SJCRH30 (cell line): ENCODE measurements at regions not wholly inside any gene's neighbourhood (a gene's known extent, or its start where the extent isn't known, plus 50 kb on each side); places are given as distances from the start of the nearest gene placed in this dataset.

Source experiments
- DNase-seq, 2 experiments: peaks; one replicate each; pipeline ENCODE4 v3.0.0-alpha.2; 2015 to 2020
- H3K27ac ChIP-seq: fragments of 250-450 bp; sonication (Bioruptor Pico); 2 replicates; pipeline ENCODE4 v1.5.1; 2020; ENCODE audit warnings: mild to moderate bottlenecking, moderate library complexity
- H3K27me3 ChIP-seq: fragments of 250-450 bp; sonication (Bioruptor Pico); 2 replicates; pipeline ENCODE4 v1.5.1; 2020; ENCODE audit warnings: mild to moderate bottlenecking, moderate library complexity
- H3K36me3 ChIP-seq: fragments of 250-450 bp; sonication (Bioruptor Pico); 2 replicates; pipeline ENCODE4 v1.5.1; 2020; ENCODE audit warnings: mild to moderate bottlenecking, moderate library complexity
- H3K4me1 ChIP-seq: fragments of 250-450 bp; sonication (Bioruptor Pico); 2 replicates; pipeline ENCODE4 v1.5.1; 2020; ENCODE audit warnings: mild to moderate bottlenecking, moderate library complexity
- H3K4me3 ChIP-seq: fragments of 250-450 bp; sonication (Bioruptor Pico); 2 replicates; pipeline ENCODE4 v1.5.1; 2020; ENCODE audit warnings: mild to moderate bottlenecking, moderate library complexity
- H3K9me3 ChIP-seq: fragments of 250-450 bp; sonication (Bioruptor Pico); replicated peaks from 2 replicates; pipeline ENCODE4 v1.5.1; 2020; ENCODE audit warnings: mild to moderate bottlenecking, moderate library complexity

DNA sequence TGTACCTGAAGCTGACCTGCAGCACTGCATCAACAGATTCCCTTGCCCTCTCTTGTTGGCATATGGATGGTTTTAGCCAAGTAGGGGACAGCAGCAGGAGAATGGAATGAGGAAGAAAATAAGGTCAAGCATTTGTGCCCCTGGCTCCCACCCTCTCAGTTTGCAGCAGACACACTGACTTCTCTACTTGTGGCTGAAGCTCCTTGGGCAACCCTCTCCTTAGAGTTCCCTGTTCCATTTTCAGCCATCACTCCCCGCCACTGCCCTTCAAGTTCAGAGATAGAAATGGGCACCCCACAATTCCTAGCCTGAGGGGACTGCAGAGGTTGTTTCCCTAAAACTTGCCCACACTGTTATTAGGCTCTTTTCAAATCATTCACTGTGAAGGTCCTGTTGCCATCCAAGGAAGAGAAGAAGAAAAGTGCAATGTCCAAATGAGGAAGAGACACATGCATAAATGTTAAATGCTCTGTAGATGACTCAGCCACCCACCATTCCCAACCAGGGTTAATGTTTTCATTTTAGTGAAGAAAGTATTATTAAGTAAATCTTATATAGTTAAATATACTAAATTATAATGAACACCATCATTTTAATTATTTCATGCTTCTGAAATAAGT is 295.9 kb upstream of the UBE2E2 start:
- no peak for DNase-seq
- Histone ChIP-seq H3K4me1 (peaks cover 9% of the 10 kb centered on the region), H3K9me3 (no peaks in the 10 kb centered on the region; the same call in 1 of the 2 replicates), H3K36me3 (no peaks in the 10 kb centered on the region), H3K27me3 (no peaks in the 10 kb centered on the region; the same call in 1 of the 2 replicates), H3K27ac (no peak overlapping the region), H3K4me3 (no peak overlapping the region)

DNA sequence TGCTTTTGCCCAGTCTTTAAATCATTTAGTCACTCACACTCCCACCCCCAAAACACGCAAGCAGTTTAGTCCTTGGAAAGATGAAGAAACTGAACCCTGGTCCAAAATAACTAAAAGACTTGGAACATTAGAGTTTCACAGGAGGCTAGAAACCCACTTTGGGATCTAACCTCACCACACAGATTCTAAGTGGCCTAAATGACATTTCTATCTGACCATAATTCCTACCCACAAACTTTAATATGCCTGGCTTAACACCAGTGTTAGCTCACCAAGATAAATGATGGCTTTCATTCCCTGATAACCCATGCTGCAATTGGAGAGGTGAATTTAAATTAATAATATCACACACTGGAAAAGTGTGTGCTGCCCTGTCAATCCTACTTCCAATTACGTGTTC is 295.3 kb upstream of the UBE2E2 start:
- Histone ChIP-seq H3K27ac (no peak overlapping the region), H3K4me1 (peaks cover 9% of the 10 kb centered on the region), H3K27me3 (no peaks in the 10 kb centered on the region; the same call in 1 of the 2 replicates), H3K36me3 (no peaks in the 10 kb centered on the region), H3K9me3 (no peaks in the 10 kb centered on the region; the same call in 1 of the 2 replicates), H3K4me3 (no peak overlapping the region)
- no peak for DNase-seq

DNA sequence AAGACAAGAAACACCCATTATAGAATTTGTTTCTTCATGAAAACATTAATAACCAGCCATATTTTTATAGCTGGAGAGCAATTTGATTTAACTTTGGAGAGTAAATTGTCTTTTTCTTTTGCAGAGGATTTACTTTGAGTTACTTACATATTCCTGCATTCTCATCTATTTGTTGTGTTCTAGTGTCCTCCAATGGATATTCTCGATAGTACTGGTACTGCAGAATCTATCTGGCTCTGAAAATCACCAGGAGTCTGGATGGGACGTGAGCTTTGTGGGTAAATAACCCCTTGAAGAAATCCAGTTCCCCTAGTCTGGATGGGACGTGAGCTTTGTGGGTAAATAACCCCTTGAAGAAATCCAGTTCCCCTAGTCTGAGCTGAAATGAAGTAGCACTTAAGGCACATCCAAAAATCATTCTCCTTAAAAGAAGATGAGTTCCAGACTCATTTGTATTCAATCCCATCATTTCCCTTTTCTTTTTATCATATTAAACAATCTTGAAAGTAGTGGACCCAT is 294.1 kb upstream of the UBE2E2 start:
- Histone ChIP-seq H3K4me3 (no peak overlapping the region), H3K4me1 (peaks cover 9% of the 10 kb centered on the region), H3K36me3 (no peaks in the 10 kb centered on the region), H3K27me3 (no peaks in the 10 kb centered on the region; the same call in 1 of the 2 replicates), H3K9me3 (no peaks in the 10 kb centered on the region; the same call in 1 of the 2 replicates), H3K27ac (no peak overlapping the region)
- peak in 1 of 2 experiments; percentile 21 for DNase-seq

DNA sequence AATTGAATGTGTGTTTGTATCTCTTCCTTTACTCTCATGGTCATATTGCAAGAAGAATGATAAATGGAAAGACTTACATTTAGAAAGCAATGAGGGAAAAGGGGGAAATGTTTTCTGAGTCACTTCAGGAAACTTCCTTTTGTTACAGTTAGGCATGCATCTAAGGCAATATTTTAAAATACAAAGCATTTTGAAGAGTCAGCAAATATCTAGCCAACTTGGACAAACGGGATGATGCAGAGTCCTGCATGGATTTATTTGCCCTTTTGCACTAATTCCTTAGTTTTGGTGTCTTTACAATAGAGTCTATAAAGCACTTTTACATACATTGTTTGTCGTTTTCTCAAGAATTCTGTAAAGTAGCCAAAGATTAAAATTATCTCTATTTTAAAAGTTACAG is 286.2 kb upstream of the UBE2E2 start:
- no peaks in the 10 kb centered on the region for H3K4me1 ChIP-seq
- no peaks in the 10 kb centered on the region for H3K27me3 ChIP-seq
- no peak for DNase-seq
- no peaks in the 10 kb centered on the region for H3K36me3 ChIP-seq
- no peak overlapping the region for H3K27ac ChIP-seq
- H3K4me3 ChIP-seq, result no peak overlapping the region
- H3K9me3 ChIP-seq, result no peaks in the 10 kb centered on the region

DNA sequence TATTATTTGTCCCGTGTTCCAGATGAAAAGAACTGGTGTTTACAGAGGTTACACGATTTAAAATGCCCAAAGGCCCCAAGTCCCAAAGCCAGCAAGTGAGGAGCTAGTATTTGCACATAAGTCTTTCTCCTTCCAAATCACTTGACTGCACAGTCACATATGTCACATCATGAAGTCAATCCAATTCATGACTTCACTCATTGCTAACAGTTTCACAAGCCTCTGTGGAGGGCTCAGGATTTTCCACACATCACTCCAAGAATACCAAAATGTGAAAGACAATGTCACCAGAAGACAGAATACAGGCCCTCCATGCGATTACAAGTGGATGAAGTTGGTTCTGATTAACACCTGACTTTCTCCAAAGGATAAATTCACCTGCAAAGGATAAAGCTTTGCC is 283.1 kb upstream of the UBE2E2 start:
- no peak overlapping the region for H3K4me3 ChIP-seq
- H3K27ac ChIP-seq, result no peak overlapping the region
- H3K9me3 ChIP-seq, result no peaks in the 10 kb centered on the region
- no peaks in the 10 kb centered on the region for H3K27me3 ChIP-seq
- no peak for DNase-seq
- H3K36me3 ChIP-seq, result no peaks in the 10 kb centered on the region
- H3K4me1 ChIP-seq, result no peaks in the 10 kb centered on the region

DNA sequence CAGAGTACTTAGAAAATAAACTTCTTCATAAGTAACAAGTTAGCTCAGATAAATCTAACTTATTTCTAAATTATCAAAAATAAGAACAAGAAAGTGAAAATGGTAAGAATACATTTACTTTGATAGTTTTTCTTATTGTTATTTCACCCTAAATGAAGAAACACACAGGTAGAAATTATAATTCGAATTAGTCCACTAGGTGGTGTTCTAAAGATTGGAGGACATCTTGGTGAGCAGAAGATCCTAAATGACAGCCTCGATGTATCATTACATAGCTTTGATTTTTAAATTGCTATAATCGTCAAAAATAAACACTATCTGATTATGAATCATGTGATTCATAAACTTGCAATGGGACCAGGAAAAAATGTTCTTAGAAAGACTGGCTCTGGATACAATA is 280.8 kb upstream of the UBE2E2 start:
- Histone ChIP-seq H3K27me3 (no peaks in the 10 kb centered on the region), H3K4me1 (no peaks in the 10 kb centered on the region), H3K4me3 (no peak overlapping the region), H3K27ac (no peak overlapping the region), H3K9me3 (no peaks in the 10 kb centered on the region), H3K36me3 (no peaks in the 10 kb centered on the region)
- DNase-seq, result peak in 1 of 2 experiments; percentile 36

DNA sequence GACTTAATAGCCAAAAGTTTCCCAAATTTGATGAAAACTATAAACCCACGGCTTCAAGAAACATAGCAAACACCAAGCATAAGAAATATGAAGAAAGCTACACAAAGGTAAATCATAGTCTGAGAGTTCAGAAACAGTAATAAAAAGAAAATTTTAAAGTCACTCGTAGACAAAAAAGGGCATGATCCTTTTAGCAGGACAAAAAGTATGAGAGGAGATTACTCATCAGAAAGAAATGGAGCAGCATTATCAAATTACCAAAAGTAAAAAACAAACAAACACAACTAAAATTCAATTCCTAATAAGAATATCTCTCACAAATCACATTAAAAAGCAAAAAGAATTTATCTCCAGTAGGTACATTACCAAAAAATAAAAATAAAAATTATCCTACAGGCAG is 279.4 kb upstream of the UBE2E2 start:
- no peak for DNase-seq

DNA sequence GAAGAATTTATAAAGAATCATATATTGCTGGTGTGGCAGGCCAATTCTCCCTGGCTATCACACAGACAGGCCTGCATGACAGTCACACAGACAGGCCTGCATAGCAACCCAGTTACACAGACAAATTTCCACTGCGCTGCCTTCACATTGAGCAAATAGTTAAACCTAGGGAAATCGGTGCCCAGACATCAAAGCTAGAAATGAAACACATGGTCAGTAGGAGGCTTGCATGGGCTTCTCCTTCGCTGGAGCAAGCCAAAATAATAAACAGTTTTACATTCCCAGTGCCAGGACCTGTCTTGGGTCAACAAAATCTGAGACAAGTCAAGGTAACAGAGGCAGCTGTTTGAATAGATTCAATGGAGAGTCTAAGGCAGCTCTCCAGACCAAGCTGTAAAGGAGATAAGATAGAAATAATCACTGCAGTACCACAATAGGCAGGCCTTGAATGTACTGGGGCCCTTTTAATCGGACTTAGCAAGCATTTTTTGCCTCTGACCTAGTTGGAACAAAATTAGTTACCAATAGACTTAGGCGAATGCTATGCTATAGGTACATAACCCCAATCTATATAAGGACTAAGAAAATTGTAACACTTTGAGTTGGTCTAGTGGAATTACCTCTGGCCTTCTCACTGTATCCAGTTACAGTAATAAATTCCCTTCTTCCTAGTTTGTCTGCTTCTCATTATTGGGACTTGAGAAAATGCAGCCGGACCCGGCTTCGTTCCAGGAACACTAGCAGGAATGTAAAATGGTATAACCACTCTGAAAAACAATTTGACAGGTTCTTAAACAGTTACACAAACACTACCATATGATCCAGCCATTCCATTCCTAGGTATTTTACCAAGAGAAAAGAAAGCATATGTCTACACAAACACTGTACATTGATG is 274.7 kb upstream of the UBE2E2 start:
- H3K27ac ChIP-seq, result no peak overlapping the region
- H3K27me3 ChIP-seq, result no peaks in the 10 kb centered on the region
- H3K36me3 ChIP-seq, result no peaks in the 10 kb centered on the region

More for the DNA sequence above, 279.4 kb upstream of the UBE2E2 start:
- H3K27me3 ChIP-seq, result no peaks in the 10 kb centered on the region
- no peaks in the 10 kb centered on the region for H3K4me1 ChIP-seq
- no peaks in the 10 kb centered on the region for H3K9me3 ChIP-seq
- no peak overlapping the region for H3K27ac ChIP-seq
- H3K4me3 ChIP-seq, result no peak overlapping the region
- no peaks in the 10 kb centered on the region for H3K36me3 ChIP-seq

DNA sequence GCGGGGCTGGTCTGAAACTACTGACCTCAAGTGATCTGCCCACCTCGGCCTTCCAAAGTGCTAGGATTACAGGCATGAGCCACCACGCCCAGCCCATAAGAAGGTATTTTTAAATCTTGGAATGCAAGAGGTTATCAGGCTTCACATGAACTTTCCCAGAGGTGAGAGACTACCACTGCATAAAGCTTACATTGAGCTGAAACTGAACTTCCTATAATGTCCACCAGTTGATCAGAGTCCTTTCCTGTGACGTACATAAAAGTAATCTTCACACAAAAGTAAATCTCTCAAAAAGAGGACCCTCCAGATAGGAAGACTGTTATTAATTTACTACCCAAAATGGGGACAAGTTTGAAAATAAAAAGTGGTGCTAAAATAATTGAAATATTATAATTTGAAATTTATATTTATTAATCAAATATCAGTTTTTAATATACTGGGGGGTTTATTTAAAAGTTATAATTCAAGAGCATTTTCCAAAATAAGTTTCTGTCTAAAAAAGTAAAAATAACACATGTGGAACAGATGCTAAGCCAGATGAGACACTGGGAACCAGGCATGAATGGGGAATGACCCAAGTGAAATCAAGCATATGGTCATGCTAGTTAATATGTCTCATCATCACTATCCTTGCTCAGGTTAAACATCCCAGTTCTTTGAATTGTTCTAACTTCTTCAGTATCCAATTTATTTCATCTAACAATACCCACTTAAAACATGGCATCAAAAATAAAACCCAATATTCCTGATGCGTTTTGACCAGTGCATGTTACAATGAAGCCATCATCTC is 269.9 kb upstream of the UBE2E2 start:
- no peaks in the 10 kb centered on the region; the same call in 1 of the 2 replicates for H3K9me3 ChIP-seq
- DNase-seq, result peak in 1 of 2 experiments; percentile 23
- no peaks in the 10 kb centered on the region for H3K27me3 ChIP-seq
- no peak overlapping the region for H3K27ac ChIP-seq
- no peaks in the 10 kb centered on the region for H3K4me1 ChIP-seq
- H3K4me3 ChIP-seq, result no peak overlapping the region
- no peaks in the 10 kb centered on the region for H3K36me3 ChIP-seq

More for the DNA sequence above, 274.7 kb upstream of the UBE2E2 start:
- H3K4me1 ChIP-seq, result no peaks in the 10 kb centered on the region
- no peaks in the 10 kb centered on the region; the same call in 1 of the 2 replicates for H3K9me3 ChIP-seq
- no peak overlapping the region for H3K4me3 ChIP-seq
- peak in 1 of 2 experiments; percentile 22 for DNase-seq

DNA sequence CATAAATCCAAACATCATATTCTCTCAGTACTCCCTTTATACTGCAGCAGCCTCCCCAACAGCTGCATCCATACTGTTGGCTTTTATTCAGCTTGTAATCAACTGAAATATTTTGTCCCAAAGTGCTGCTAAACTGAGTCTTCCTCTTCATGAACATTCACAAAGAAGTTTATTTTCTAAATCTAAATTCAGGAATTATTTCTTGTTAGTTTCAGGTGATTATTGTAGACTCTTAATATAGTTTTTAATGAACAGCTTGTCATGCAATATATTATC is 269.3 kb upstream of the UBE2E2 start:
- peak in 1 of 2 experiments; percentile 26 for DNase-seq
- no peaks in the 10 kb centered on the region for H3K27me3 ChIP-seq
- no peak overlapping the region for H3K4me3 ChIP-seq
- H3K4me1 ChIP-seq, result no peaks in the 10 kb centered on the region
- no peaks in the 10 kb centered on the region; the same call in 1 of the 2 replicates for H3K9me3 ChIP-seq
- no peak overlapping the region for H3K27ac ChIP-seq
- no peaks in the 10 kb centered on the region for H3K36me3 ChIP-seq

DNA sequence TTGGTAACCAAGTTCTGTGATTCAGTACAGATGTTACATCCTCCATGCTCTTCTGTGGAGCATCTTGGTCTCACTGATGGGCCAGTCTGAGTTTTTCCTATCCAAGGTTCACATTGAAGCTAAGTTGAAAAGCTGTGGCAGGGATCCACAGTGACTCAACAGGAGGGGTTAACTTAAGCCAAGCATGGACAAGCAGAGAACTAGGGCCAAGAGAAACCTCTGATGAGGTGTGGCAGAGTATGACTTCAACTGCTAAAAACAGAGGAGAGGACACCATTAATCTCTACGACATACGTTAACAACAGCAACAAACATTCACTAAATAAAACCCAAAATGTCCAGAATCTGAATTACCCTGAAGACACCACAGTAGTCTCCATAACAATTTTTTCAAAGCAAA is 268.1 kb upstream of the UBE2E2 start:
- DNase-seq, result no peak
- H3K36me3 ChIP-seq, result no peaks in the 10 kb centered on the region
- no peaks in the 10 kb centered on the region for H3K27me3 ChIP-seq
- H3K4me1 ChIP-seq, result no peaks in the 10 kb centered on the region
- H3K27ac ChIP-seq, result no peak overlapping the region
- no peak overlapping the region for H3K4me3 ChIP-seq
- no peaks in the 10 kb centered on the region; the same call in 1 of the 2 replicates for H3K9me3 ChIP-seq

DNA sequence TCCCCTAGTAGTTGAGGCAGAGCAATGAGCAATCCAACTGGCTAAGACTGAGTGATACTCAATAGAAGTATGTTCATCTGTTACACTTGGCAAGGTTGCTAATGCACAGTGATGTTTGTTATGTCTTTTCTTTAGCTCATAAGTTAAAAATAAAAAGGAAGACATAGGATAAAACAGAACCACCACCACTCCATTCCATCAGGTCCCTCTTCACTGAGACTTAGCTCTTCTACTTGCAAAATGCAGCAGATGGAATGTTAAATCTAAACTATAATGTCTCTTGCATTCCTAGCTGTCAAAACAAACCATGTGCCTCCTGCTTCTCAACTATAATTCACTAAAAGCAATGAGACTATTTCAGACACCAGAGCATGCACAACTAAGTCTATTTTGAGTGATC is 265.6 kb upstream of the UBE2E2 start:
- no peaks in the 10 kb centered on the region for H3K36me3 ChIP-seq
- DNase-seq, result no peak
- no peaks in the 10 kb centered on the region for H3K27me3 ChIP-seq
- H3K4me3 ChIP-seq, result no peak overlapping the region
- H3K9me3 ChIP-seq, result no peaks in the 10 kb centered on the region
- H3K4me1 ChIP-seq, result no peaks in the 10 kb centered on the region
- no peak overlapping the region for H3K27ac ChIP-seq

DNA sequence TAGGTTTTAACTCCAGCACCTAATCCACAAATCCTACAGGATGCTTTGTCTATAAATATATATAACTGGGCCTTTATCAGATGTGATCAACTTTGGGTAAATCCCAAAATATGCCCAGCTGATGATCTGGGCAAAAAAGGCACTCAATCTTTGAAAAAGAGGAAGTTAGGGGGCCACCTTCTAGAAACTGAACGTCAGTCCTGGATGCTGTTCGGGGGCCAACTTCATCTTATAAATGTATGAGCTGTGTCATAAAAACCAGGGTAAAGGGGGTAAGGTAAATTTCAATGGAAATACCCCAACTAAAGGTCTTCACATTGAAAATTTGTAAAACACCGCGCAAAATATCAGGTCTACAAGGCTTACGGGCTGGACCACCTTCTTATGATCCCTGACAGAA is 264.4 kb upstream of the UBE2E2 start:
- no peaks in the 10 kb centered on the region for H3K9me3 ChIP-seq
- no peak overlapping the region for H3K27ac ChIP-seq
- no peaks in the 10 kb centered on the region for H3K27me3 ChIP-seq
- no peaks in the 10 kb centered on the region for H3K36me3 ChIP-seq
- H3K4me3 ChIP-seq, result no peak overlapping the region
- peaks cover 3% of the 10 kb centered on the region; the same call in 1 of the 2 replicates for H3K4me1 ChIP-seq
- no peak for DNase-seq

DNA sequence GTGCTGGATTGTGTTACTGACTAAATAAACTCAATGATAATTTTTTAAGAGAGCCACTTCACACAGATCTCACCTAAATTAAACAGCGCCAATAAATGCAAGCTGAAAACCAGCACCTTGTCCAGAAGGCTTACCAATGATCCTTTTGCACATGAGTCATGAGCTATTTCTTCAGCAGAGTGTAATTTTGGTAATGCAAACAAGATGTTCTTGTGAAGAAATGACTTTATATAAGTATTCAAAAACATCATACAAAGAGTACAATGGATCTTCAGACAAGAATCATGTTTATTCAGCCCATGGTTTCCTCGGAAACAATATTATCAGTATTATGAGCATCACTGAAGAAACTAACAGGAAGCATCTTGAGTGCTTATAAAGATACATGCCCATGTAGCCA is 263.8 kb upstream of the UBE2E2 start:
- Histone ChIP-seq H3K27me3 (no peaks in the 10 kb centered on the region), H3K27ac (no peak overlapping the region), H3K4me1 (peaks cover 3% of the 10 kb centered on the region; the same call in 1 of the 2 replicates), H3K36me3 (no peaks in the 10 kb centered on the region), H3K9me3 (no peaks in the 10 kb centered on the region), H3K4me3 (no peak overlapping the region)
- no peak for DNase-seq

DNA sequence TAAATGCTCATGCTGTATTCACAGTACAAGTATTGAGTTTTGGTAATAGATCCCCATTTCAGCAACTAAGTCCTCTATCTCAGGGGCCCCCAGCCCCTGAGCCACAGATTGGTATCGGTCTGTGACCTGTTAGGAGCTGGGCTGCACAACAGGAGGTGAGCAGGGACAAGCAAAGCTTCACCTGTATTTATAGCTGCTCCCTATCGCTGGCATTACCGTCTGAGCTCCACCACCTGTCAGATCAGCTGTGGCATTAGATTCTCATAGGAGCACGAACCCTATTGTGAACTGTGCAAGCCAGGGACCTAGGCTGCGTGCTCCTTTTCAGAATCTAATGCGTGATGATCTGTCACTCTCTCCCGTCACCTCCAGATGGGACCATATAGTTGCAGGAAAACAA is 262.8 kb upstream of the UBE2E2 start:
- no peaks in the 10 kb centered on the region for H3K27me3 ChIP-seq
- H3K36me3 ChIP-seq, result no peaks in the 10 kb centered on the region
- no peak overlapping the region for H3K4me3 ChIP-seq
- DNase-seq, result no peak
- H3K9me3 ChIP-seq, result no peaks in the 10 kb centered on the region
- peaks cover 3% of the 10 kb centered on the region; the same call in 1 of the 2 replicates for H3K4me1 ChIP-seq
- no peak overlapping the region for H3K27ac ChIP-seq
